Esophagus squamous epithelium (tissue), 5 donors: ENCODE measurements at regions not wholly inside any gene's neighbourhood (a gene's known extent, or its start where the extent isn't known, plus 50 kb on each side); places are given as distances from the start of the nearest gene placed in this dataset.
"Not testable (repeated sequence)": the region's sequence is repeated elsewhere in the genome, so short reads cannot be mapped to it uniquely, and the experiment has no call there.

Experiments used
- DNase-seq: peaks from one replicate; lab custom pipeline; 2025; lab: John Stamatoyannopoulos, UW
- H3K27ac ChIP-seq, 4 donors: fragments of 200-600 bp; sonication (generic); one replicate each; pipeline ENCODE4 v1.5.1; 2016 to 2019; ENCODE audit warnings: mild to moderate bottlenecking in 1 of 4
- H3K27me3 ChIP-seq, 4 donors: fragments of 200-600 bp; sonication (generic); 1 replicate in 3 of 4; 2 replicates in 1 of 4; pipeline versions ENCODE4 v1.5.1 to v1.6.0; 2017 to 2021; ENCODE audit warnings: antibody characterized with exemption in 1 of 4
- H3K36me3 ChIP-seq, 3 donors: fragments of 200-600 bp; sonication (generic); one replicate each; pipeline ENCODE4 v1.5.1; 2016 to 2019
- H3K4me1 ChIP-seq, 3 donors: fragments of 200-600 bp; sonication (generic); one replicate each; pipeline ENCODE4 v1.5.1; 2017 to 2019
- H3K4me3 ChIP-seq, 4 donors: fragments of 200-600 bp; sonication (generic); 1 replicate in 3 of 4; 2 replicates in 1 of 4; pipeline ENCODE4 v1.5.1; 2016 to 2019; ENCODE audit warnings: mild to moderate bottlenecking in 2 of 4, moderate library complexity in 1 of 4
- H3K9me3 ChIP-seq, 3 donors: fragments of 200-600 bp; sonication (generic); one replicate each; pipeline ENCODE4 v1.5.1; 2016 to 2019
- CTCF ChIP-seq, 6 experiments: fragments of 450-650 bp in 4 of 6; fragments of 200-600 bp in 2 of 6; sonication (generic) in 2 of 6; IDR thresholded peaks; one replicate each; pipeline ENCODE4 v1.5.1; 2016 to 2019; ENCODE audit warnings: antibody characterized with exemption in 6 of 6, mild to moderate bottlenecking in 4 of 6, moderate library complexity in 4 of 6
- POLR2A ChIP-seq, 4 donors: fragments of 450-650 bp; IDR thresholded peaks; one replicate each; pipeline ENCODE4 v1.6.1; 2017; ENCODE audit warnings: antibody characterized with exemption in 4 of 4, mild to moderate bottlenecking in 4 of 4, moderate library complexity in 3 of 4
- WGBS, 2 donors: methylation state at CpG; one replicate each; pipeline ENCODE4 v1.1.5; 2018; 5-methylcytosine and 5-hydroxymethylcytosine counted together
- intact Hi-C: fragments of 100-400 bp; cut with DNase I; formaldehyde crosslinking; loops from one replicate; pipeline ENCODE4 v1.15.0; 2022
- donor health status: DM: yes; HTN: yes; CAD: no.

DNA sequence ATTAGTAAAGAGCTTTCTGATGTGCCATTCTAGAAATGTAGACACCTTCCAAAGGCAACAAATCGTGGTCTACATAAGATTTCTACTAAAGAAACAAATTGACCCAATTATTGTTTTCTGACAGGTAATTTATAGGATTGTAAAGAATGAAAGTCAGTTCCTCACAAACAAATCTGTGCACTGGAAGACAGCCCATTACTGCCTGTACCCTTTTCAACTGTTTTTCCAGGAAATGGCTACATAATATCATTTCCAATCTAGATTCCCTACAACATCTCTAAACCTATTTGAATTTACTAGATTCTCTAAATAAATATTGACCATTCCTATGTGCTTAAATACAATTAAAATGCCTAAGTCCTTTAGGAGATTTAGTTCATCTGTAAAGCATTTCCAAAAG, 939.1 kb downstream of the FSCB start:
- intact Hi-C loops, result no loop called here
- 33 to 54% methylated on average over 1 of the region's 1 CpG for WGBS, 2 donors
- H3K9me3 ChIP-seq, result no peaks in the 10 kb centered on the region
- no peak overlapping the region for H3K27ac ChIP-seq
- no peaks in the 10 kb centered on the region for H3K4me1 ChIP-seq
- no peaks in the 10 kb centered on the region for H3K36me3 ChIP-seq
- no peaks in the 10 kb centered on the region for H3K27me3 ChIP-seq
- DNase-seq, result no peak
- no peak overlapping the region for H3K4me3 ChIP-seq
- no peak for TF ChIP-seq CTCF (IDR thresholded peaks at IDR 0.05)
- TF ChIP-seq POLR2A (IDR thresholded peaks at IDR 0.05), result no peak

DNA sequence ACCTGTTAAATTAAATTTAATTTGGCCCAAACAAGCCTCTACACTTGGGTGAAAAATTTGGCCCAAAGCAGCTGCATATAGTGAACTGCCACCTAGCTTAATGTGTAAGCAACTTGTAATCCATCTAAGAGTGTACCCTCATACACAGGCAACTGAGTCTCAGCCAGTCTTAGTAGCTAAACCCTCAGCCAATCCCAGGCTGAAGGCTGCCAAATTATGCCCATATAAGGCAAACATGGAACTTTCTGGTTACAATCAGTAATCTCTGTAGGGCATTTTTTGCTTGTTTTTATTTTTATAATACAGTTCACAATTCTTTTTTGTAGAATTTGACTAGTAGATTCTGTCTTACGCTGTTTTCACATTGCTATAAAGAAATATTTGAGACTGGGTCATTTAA, 958.7 kb downstream of the FSCB start:
- intact Hi-C loops, result no loop called here
- no peak for DNase-seq
- H3K4me1 ChIP-seq, result no peaks in the 10 kb centered on the region
- H3K36me3 ChIP-seq, result no peaks in the 10 kb centered on the region
- no peak overlapping the region for H3K27ac ChIP-seq
- no peaks in the 10 kb centered on the region for H3K27me3 ChIP-seq
- 71 to 88% methylated on average over 1 of the region's 1 CpG for WGBS, 2 donors
- H3K4me3 ChIP-seq, result no peak overlapping the region
- TF ChIP-seq POLR2A (IDR thresholded peaks at IDR 0.05) (no peak), CTCF (IDR thresholded peaks at IDR 0.05) (no peak)
- no peaks in the 10 kb centered on the region for H3K9me3 ChIP-seq

- H3K27ac ChIP-seq, H3K27me3 ChIP-seq, H3K4me3 ChIP-seq, intact Hi-C loops, DNase-seq, H3K4me1 ChIP-seq, H3K9me3 ChIP-seq, H3K36me3 ChIP-seq: not testable (repeated sequence)
- 53 to 60% methylated on average over 2 of the region's 2 CpGs for WGBS, 2 donors
Observed at GRCh38 chr14:43547596-43547995, 959.5 kb downstream of the FSCB start.

GRCh38 chr14:43541356-43541755, 965.7 kb downstream of the FSCB start:
- 83 to 95% methylated on average over 7 to 8 of the region's 11 CpGs for WGBS, 2 donors
- H3K4me3 ChIP-seq, result no peak overlapping the region
- no peaks in the 10 kb centered on the region for H3K27me3 ChIP-seq
- TF ChIP-seq POLR2A (IDR thresholded peaks at IDR 0.05) (no peak), CTCF (IDR thresholded peaks at IDR 0.05) (no peak)
- intact Hi-C loops, result no loop called here
- no peak for DNase-seq
- H3K36me3 ChIP-seq, result no peaks in the 10 kb centered on the region
- no peak overlapping the region for H3K27ac ChIP-seq
- H3K9me3 ChIP-seq, result no peaks in the 10 kb centered on the region
- H3K4me1 ChIP-seq, result no peaks in the 10 kb centered on the region

DNA sequence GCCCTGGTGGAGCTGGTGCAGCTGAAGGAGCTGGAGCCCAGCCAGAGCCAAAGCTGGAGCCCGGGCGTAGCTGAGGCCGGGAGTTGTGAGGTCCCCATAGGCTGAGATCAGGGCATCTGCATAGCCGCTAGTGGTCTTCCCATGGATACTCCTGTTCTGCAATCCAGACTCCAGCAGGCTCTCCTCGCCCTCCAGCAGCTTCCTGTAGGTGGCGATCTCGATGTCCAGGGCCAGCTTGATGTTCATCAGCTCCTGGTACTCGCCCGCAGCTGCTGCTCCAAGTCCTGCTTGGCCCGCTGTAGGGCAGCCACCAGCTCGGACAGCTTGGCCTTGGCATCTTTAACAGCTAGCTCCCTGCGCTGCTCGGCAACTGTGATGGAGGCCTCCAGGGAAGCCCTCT, 966.1 kb downstream of the FSCB start:
- no peak for TF ChIP-seq CTCF (IDR thresholded peaks at IDR 0.05)
- no peak for TF ChIP-seq POLR2A (IDR thresholded peaks at IDR 0.05)
- no peaks in the 10 kb centered on the region for H3K36me3 ChIP-seq
- intact Hi-C loops, result no loop called here

DNA sequence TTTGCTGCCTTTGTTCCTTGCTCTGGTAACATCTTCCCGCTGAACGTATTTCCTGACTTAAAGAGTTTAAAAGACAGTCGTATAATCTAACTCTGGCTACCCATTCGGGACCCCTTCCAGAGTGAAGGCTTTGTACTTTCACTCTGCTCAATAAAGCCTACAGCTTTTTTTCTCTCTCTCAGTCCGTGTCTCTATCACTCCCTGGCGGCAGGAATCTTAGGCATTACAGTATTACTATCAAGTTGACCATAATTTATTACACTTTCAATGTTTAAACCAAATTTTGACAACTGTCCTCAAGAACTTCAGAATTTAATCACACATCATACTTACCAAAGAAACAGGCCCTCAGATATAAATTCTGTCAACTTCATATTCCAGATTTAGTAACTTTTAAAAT, 967.9 kb downstream of the FSCB start:
- Histone ChIP-seq H3K27me3 (no peaks in the 10 kb centered on the region), H3K4me1 (no peaks in the 10 kb centered on the region), H3K27ac (no peak overlapping the region), H3K9me3 (peaks cover 0 to 15% (median 0%) of the 10 kb centered on the region in 3 donors), H3K36me3 (no peaks in the 10 kb centered on the region), H3K4me3 (no peak overlapping the region)
- 32 to 36% methylated on average over 6 of the region's 6 CpGs for WGBS, 2 donors
- TF ChIP-seq CTCF (IDR thresholded peaks at IDR 0.05), result no peak
- intact Hi-C loops, result no loop called here
- DNase-seq, result no peak

More for the DNA sequence above, 966.1 kb downstream of the FSCB start:
- Histone ChIP-seq H3K27me3 (no peaks in the 10 kb centered on the region), H3K4me3 (no peak overlapping the region), H3K27ac (no peak overlapping the region), H3K4me1 (no peaks in the 10 kb centered on the region), H3K9me3 (no peaks in the 10 kb centered on the region)
- 82 to 92% methylated on average over 7 to 10 of the region's 13 CpGs for WGBS, 2 donors
- DNase-seq, result no peak
